Neural cell (in vitro differentiated cells): ENCODE measurements at regions not wholly inside any gene's neighbourhood (a gene's known extent, or its start where the extent isn't known, plus 50 kb on each side); places are given as distances from the start of the nearest gene placed in this dataset.

ENCODE experiments used
- CTCF ChIP-seq: fragments of 450-650 bp; IDR thresholded peaks from 2 replicates; pipeline ENCODE4 v1.5.1; 2014; ENCODE audit warnings: antibody characterized with exemption, mild to moderate bottlenecking, moderate library complexity; ENCODE audit not compliant: poor library complexity, severe bottlenecking
- SMC3 ChIP-seq: fragments of 450-650 bp; conservative IDR thresholded peaks from 2 replicates; pipeline ENCODE4 v1.6.1; 2014; ENCODE audit warnings: antibody characterized with exemption, mild to moderate bottlenecking, moderate library complexity; ENCODE audit not compliant: poor library complexity
- TAF1 ChIP-seq: IDR thresholded peaks from 2 replicates; pipeline ENCODE4 v1.6.1; 2012; ENCODE audit warnings: low read depth

- TF ChIP-seq CTCF (no peak), SMC3 (no peak), TAF1 (no peak)
These were observed 280.6 kb downstream of the ARRDC4 start for GRCh38 chr15:98241032-98241554.
